ENCODE measurements at regions not wholly inside any gene's neighbourhood (a gene's known extent, or its start where the extent isn't known, plus 50 kb on each side); places are given as distances from the start of the nearest gene placed in this dataset.

- intact Hi-C loops (cut with DNase I), result no loop called here
- no peak for DNase-seq (ENCODE audit: low spot score)
Measured at GRCh38 chr22:22086501-22087158, 104.0 kb upstream of the TOP3B start.

GRCh38 chr22:22085702-22086500 lies 103.3 kb upstream of the TOP3B start:
- intact Hi-C loops (cut with DNase I), result no loop called here
- no peak for DNase-seq (ENCODE audit: low spot score)

GRCh38 chr22:22084089-22084711 lies 101.6 kb upstream of the TOP3B start:
- intact Hi-C loops (cut with DNase I), result no loop called here
- no peak for DNase-seq (ENCODE audit: low spot score)

GRCh38 chr22:22082960-22083359 lies 100.4 kb upstream of the TOP3B start:
- intact Hi-C loops (cut with DNase I), result no loop called here
- no peak for DNase-seq (ENCODE audit: low spot score)

GRCh38 chr22:22082229-22082835 lies 99.7 kb upstream of the TOP3B start:
- no peak for DNase-seq (ENCODE audit: low spot score)
- intact Hi-C loops (cut with DNase I), result no loop called here

- intact Hi-C loops (cut with DNase I), result no loop called here
- DNase-seq (ENCODE audit: low spot score), result no peak
Measured at GRCh38 chr22:22080270-22080669, 97.7 kb upstream of the TOP3B start.

- DNase-seq (ENCODE audit: low spot score), result no peak
- intact Hi-C loops (cut with DNase I), result no loop called here
Measured at GRCh38 chr22:22079404-22080148, 97.0 kb upstream of the TOP3B start.

- no peak for DNase-seq (ENCODE audit: low spot score)
- intact Hi-C loops (cut with DNase I), result no loop called here
Measured at GRCh38 chr22:22078329-22078728, 95.7 kb upstream of the TOP3B start.

- no peak for DNase-seq (ENCODE audit: low spot score)
Measured at GRCh38 chr22:22076932-22077703, 94.5 kb upstream of the TOP3B start.

GRCh38 chr22:22076361-22076760 lies 93.8 kb upstream of the TOP3B start:
- DNase-seq (ENCODE audit: low spot score), result no peak
- intact Hi-C loops (cut with DNase I), result no loop called here

More at GRCh38 chr22:22076932-22077703, 94.5 kb upstream of the TOP3B start:
- intact Hi-C loops (cut with DNase I), result no loop called here

- no peak for DNase-seq (ENCODE audit: low spot score)
- intact Hi-C loops (cut with DNase I), result no loop called here
Measured at GRCh38 chr22:22075382-22076163, 93.0 kb upstream of the TOP3B start.

GRCh38 chr22:22074634-22075381 lies 92.2 kb upstream of the TOP3B start:
- DNase-seq (ENCODE audit: low spot score), result no peak
- intact Hi-C loops (cut with DNase I), result no loop called here

- intact Hi-C loops (cut with DNase I), result no loop called here
- no peak for DNase-seq (ENCODE audit: low spot score)
Measured at GRCh38 chr22:22073769-22074561, 91.4 kb upstream of the TOP3B start.

- intact Hi-C loops (cut with DNase I), result no loop called here
- DNase-seq (ENCODE audit: low spot score), result no peak
Measured at GRCh38 chr22:22072169-22072836, 89.7 kb upstream of the TOP3B start.

- no peak for DNase-seq (ENCODE audit: low spot score)
- intact Hi-C loops (cut with DNase I), result no loop called here
Measured at GRCh38 chr22:22071455-22071854, 88.9 kb upstream of the TOP3B start.

GRCh38 chr22:22070371-22070824 lies 87.8 kb upstream of the TOP3B start:
- intact Hi-C loops (cut with DNase I), result no loop called here
- no peak for DNase-seq (ENCODE audit: low spot score)

Data from cardiac septum (tissue), 1 donor.